ENCODE measurements at regions not wholly inside any gene's neighbourhood (a gene's known extent, or its start where the extent isn't known, plus 50 kb on each side); places are given as distances from the start of the nearest gene placed in this dataset.

- TF ChIP-seq POLR2A (IDR thresholded peaks at IDR 0.05; ENCODE audit: low read length) (no peak), GATA1 (IDR thresholded peaks at IDR 0.05; ENCODE audit: low read depth, low read length) (no peak)
Measured at GRCh38 chr2:238561230-238561629, 134.5 kb downstream of the ASB1 start.
